ENCODE measurements at regions not wholly inside any gene's neighbourhood (a gene's known extent, or its start where the extent isn't known, plus 50 kb on each side); places are given as distances from the start of the nearest gene placed in this dataset.

DNA sequence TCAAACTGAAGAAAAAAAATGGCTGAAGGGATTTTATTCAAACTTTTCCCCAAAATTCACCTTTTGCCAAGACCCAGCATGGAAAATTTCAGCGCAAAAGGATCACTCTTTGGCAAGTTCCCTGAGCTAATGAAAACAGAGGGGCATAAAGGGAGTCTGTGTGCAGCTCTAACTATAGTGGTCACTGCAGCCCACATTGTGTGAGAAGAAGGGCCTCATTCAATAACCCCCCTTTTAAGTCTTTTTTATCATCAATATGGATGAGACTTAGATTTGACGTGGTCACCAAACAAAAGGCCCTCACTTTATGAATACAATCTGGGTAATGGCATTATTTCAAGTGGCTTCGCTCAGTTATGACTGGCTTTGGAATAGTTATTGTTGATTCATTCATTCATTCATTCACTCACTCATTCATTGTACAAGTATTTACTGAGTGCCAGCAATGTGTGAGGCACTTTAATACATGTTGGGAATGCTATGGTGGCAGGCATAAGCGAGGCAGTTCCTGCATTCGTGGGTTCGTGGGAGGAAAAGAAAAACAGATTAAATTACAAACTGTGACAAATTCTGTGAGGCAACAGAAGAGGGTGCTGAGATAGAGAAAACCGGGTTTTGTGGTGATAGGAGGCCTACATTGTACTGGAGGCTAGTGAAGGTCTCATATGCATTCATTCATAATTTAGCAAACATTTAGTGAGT, 145.7 kb upstream of the KLF4 start:
- TF ChIP-seq POLR2A (IDR thresholded peaks at IDR 0.05; ENCODE audit: extremely low read depth, insufficient read length) = no peak
- TF ChIP-seq, protein P1, sequence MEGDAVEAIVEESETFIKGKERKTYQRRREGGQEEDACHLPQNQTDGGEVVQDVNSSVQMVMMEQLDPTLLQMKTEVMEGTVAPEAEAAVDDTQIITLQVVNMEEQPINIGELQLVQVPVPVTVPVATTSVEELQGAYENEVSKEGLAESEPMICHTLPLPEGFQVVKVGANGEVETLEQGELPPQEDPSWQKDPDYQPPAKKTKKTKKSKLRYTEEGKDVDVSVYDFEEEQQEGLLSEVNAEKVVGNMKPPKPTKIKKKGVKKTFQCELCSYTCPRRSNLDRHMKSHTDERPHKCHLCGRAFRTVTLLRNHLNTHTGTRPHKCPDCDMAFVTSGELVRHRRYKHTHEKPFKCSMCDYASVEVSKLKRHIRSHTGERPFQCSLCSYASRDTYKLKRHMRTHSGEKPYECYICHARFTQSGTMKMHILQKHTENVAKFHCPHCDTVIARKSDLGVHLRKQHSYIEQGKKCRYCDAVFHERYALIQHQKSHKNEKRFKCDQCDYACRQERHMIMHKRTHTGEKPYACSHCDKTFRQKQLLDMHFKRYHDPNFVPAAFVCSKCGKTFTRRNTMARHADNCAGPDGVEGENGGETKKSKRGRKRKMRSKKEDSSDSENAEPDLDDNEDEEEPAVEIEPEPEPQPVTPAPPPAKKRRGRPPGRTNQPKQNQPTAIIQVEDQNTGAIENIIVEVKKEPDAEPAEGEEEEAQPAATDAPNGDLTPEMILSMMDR (IDR thresholded peaks at IDR 0.05; ENCODE audit: low read depth, low read length) = no peak
